HG03045 (cell line): ENCODE measurements at regions not wholly inside any gene's neighbourhood (a gene's known extent, or its start where the extent isn't known, plus 50 kb on each side); places are given as distances from the start of the nearest gene placed in this dataset.

ENCODE experiments used
- ATAC-seq: cut with Tn5 transposase; IDR thresholded peaks from one replicate; pipeline ENCODE4 v1.9.1; 2021; ENCODE audit warnings: mild to moderate bottlenecking, moderate library complexity; ENCODE audit not compliant: unreplicated experiment

DNA sequence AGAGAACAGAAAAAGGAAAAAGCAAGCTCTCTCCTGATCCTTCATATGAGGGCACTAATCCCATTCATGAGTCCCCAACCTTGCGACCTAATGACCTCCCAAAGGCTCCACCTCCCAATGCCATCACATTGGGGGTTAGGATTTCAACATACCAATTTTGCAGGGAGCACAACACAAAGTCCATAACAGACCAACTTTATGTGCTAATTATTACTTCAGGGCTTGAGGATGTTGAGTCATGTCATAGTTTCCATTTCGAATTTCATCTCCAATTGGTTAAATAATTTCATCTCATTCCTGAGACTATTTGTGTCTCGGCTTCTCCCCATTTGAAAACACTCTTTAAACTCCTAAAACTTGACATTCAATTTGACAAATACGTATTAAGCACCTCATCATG, 69.9 kb upstream of the KLF7 start:
- no peak for ATAC-seq

DNA sequence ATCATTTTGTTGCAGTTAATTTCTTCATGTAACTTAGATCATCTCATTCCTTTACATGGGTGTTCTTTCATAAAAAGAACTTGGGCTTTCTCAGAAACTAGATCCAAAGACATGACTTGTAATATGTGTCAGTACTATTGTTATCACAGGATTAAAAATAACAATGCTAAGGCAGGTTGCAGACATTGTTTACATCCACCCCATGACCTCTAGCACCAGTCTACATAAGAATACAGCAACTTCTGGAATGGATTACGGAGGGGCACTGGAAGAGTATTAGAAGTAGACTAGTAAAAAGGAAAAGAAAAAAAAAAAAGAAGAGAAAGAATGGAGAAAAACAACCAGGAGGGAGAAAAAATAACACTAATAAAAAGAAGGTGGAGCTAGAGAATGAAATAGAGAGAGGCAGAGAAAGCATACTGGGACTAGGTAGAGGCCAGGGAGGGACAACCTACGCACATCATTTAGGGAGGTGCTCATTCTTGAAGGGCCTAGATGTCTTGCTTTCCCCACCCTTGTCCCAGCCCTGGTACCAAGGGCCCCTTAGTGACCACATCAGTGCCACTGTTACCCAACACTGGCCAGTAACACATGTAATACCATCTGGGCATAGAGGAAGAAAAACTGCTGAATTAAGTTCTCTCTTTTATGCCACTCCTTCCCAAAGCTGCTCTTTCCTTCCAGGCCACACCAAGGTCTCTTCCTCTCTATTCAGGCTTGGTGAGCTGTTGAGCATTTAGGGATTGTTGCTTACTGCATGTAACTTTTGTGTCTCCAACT, 70.6 kb upstream of the KLF7 start:
- ATAC-seq = no peak

DNA sequence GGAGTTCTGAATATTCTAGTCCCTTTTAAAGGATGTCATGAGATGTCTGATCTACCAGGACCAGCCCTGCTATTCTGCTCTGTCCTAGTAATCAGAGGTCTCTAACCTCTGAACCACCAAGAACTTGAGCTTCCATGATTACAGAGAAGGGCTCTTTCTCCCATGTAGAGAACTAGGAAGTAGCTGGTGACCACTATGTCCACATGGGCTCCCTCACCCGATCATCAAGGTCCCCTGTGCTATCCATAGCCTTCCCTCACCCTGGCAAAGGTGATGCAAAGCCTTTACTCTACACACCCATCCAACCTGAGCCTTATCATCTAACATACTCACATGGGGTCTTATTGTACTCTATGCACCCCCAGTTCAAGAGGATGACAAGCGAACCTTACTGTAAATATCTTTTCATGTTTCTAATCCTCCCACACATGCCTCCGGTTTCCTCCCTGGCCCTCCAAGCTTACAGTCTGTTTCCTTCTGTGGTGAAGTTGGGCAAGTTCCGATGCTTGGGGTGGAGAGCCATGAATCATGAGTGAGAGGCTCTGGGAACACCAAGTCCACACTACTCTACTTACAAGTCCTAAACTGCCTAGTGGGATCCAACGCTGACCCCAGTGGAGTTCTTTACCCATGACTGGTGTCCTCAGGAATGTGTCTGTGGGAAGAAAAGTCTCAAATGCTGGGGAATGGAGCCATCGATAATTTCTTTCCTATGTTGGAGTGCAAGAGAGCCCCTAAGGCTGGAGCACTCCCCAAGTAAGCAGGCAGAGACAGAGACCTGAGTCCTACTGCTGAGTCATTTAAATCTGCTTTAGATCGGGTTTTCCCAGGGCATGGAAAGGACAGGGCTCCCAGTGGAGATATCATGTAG, 73.3 kb upstream of the KLF7 start:
- no peak for ATAC-seq

GRCh38 chr2:207239754-207240494, 74.2 kb upstream of the KLF7 start:
- ATAC-seq = no peak

- ATAC-seq = no peak
These were observed 74.9 kb upstream of the KLF7 start for GRCh38 chr2:207240649-207241048.

- ATAC-seq = no peak
These were observed 75.5 kb upstream of the KLF7 start for GRCh38 chr2:207241198-207241597.

DNA sequence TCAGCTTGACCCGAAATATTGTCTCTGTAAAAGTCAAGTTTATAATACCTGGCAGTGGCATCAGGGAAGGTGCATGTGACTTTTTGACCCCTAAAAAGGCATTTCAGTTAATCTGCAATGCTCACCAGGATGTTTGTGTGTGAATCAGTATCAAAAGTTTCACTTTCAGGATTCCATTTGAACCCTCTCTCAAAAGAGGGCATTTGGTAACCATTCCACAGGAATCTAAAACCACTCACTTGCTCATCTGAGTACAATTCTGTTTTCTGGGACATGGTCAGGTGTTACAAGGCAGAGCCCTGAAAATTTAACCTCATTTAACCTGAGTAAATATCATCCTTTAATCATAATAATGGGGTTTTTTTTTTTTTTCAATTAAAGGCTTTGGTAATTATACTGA, 77.9 kb upstream of the KLF7 start:
- no peak for ATAC-seq

GRCh38 chr2:207244971-207245925, 79.5 kb upstream of the KLF7 start:
- ATAC-seq = no peak

DNA sequence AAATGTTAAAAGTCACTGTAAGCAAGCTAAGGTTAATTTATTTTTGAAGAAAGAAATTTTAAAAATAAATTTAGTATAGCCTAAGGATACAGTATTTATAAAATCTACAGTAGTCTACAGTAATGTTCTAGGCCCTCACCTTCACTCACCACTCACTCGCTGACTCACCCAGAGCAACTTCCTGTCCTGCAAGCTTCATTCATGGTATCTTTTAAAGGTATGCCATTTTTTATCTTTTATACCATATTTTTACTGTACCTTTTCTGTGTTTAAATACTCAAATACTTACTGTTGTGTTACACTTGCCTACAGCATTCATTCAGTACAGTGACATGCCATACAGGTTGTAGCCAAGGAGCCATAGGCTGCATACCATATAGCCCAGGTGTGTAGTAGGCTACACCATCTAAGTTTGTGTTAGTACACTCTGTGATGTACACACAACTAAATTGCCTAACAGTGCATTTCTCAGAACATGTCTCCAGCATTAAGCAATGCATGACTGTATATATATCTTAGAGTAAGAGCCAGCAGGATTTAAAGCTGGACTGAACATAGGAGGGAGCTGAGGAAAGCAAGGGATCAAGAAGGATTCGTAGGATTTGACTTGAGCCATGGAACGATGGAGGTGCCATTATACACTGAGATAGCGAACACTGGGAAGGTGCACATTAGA, 83.1 kb upstream of the KLF7 start:
- no peak for ATAC-seq

GRCh38 chr2:207251022-207251421, 85.3 kb upstream of the KLF7 start:
- ATAC-seq = no peak

DNA sequence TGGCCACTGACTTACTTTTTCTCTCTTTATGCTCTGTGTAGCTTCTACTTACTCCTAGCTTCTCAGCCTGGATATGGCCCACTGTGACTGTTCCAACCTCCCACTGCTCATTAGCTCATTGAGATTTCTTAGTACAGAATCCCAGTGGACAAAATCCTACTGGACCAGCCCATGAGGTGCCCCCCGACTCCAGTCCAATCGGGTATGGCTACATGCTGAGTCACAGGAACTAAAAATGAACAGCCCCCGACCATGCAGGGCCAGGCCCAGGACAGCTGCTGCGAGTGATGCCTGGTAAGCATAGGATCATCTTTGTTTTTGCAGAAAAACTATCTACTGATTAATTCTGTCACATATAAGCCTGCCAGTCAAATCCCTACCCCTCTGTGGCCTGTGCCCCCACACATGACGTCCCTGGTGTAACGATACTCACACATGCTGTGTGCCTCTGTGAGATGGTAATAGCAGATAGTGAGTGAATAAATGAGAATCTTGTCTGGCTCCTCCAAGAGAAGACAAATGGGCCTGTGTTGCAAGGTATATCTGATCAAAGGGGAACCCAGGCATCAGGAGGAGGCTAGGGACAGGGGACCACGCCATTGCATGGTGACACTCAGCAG, 85.9 kb upstream of the KLF7 start:
- no peak for ATAC-seq

- ATAC-seq = no peak
These were observed 86.7 kb upstream of the KLF7 start for GRCh38 chr2:207252416-207252815.

DNA sequence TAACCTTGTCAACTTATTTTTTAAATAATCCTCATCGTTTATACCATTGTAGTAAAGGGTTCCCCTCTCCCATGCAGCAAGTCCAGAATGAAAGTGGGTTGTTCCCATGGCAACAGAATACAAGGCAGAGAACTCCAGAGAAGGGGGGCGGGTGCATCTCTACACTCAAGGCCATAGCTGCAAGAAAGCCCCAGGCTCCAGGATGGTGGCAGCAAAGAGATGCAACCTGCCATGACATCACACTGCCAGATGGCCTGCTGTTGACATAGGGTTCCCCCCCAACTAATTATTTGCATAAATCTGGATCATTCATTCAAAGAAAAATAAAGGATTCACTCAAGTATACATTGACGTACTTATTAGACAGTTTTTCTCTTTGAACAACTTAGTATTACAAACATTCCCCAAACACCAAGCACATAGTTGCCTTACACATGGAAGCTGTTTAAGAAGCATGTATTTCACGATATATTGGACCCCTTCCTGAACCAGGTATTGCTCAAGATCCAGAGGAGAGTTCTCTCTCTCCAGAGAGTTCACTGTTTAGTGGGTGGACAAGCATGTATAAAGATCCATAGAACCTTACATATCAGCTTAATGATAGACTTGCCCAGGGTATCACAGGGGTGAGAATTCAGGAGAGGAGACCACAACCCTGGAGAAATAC, 87.4 kb upstream of the KLF7 start:
- no peak for ATAC-seq

- no peak for ATAC-seq
These were observed 88.1 kb upstream of the KLF7 start for GRCh38 chr2:207253666-207254345.

DNA sequence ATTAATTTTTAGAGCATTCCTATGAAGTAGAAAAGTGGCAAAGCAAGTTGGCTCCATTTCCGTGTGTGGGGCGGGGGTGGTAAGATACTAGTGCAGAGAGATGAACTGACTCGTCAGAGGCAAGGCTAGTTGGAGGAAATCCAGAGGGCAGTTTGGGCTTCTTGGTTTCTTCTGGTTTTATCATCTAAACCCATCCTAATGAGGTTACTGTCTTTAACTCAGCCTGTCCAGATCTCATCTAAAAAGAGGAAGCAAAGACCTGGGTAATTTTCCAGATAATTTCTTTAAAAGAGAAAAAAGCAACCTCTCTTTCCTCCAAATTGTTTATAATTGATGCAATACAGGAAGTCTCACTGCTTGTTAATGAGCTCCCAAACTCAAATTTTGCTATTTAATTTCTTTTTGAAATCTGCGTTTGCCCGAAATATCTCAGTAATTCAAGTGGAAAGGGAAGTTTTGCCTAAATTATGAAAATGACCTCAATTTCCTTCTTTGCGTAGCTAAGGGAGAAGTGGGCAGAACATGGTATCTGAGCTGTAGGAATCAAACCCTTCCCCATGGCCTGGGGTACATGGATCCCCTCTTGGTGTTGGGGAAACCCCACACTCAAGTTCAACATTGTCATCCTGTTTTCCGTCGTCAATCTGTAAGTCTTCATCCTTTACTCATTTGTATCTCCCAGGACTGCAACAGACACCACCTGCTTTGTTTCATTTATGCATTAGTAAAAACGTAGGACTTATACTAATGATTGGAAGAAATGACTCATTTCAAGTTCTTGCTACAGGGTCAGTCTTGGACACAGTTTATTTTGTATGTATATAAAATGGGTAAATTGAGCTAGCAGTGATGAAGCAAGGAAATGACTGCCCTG, 89.1 kb upstream of the KLF7 start:
- no peak for ATAC-seq

DNA sequence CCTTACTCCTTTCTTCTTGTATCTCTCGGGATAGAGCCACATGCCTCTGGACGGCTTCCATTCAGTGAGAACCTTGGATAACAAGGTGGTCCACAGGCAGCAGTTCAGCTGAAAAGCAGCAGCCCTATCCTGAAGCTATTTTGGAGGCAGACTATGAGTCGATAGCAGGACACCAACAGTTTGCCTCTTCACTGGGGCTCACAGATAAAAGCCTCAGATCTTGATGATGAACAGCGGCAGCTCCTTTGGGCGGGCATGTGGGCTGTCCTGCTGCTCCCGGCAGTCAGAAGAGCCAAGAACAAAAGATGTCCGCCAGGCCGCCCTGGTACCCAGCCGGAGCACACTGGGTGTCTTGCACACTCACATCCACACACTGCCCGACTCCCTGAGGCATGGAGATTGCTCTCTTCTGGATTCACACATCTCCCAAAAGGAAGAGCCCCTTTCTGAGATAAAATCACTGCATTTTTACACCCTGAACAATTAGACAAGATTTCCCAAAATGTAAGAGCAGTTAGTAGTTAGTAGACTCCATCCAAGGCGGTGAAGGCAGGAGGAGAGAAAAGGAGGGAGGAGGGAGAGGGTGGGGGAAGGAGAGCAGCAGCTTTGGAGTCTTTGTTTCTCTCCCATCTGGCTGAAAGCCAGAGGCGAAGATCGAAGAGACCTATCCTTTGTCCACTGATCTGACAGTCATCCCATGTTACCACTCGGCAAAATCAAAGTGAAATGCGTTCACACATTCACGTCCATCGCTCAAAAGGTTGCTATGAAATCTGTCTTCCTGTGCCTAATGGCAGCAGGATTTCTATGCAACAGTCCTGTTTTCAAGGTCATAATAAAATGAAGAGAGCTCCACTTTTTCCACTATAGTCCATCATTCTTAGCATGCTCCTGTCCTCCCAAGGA, 90.1 kb upstream of the KLF7 start:
- ATAC-seq = no peak
